ENCODE measurements at regions not wholly inside any gene's neighbourhood (a gene's known extent, or its start where the extent isn't known, plus 50 kb on each side); places are given as distances from the start of the nearest gene placed in this dataset.
"Not testable (repeated sequence)": the region's sequence is repeated elsewhere in the genome, so short reads cannot be mapped to it uniquely, and the experiment has no call there.

DNA sequence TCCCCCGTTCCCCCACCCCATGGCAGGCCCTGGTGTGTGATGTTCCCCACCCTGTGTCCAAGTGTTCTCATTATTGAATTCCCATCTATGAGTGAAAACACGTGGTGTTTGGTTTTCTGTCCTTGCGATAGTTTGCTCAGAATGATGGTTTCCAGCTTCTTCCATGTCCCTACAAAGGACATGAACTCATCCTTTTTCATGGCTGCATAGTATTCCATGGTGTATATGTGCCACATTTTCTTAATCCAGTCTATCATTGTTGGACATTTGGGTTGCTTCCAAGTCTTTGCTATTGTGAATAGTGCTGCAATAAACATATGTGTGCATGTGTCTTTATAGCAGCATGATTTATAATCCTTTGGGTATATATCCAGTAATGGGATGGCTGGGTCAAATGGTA lies 135.0 kb upstream of the CCND2 start:
- TF ChIP-seq, protein P1, sequence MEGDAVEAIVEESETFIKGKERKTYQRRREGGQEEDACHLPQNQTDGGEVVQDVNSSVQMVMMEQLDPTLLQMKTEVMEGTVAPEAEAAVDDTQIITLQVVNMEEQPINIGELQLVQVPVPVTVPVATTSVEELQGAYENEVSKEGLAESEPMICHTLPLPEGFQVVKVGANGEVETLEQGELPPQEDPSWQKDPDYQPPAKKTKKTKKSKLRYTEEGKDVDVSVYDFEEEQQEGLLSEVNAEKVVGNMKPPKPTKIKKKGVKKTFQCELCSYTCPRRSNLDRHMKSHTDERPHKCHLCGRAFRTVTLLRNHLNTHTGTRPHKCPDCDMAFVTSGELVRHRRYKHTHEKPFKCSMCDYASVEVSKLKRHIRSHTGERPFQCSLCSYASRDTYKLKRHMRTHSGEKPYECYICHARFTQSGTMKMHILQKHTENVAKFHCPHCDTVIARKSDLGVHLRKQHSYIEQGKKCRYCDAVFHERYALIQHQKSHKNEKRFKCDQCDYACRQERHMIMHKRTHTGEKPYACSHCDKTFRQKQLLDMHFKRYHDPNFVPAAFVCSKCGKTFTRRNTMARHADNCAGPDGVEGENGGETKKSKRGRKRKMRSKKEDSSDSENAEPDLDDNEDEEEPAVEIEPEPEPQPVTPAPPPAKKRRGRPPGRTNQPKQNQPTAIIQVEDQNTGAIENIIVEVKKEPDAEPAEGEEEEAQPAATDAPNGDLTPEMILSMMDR (IDR thresholded peaks at IDR 0.05; ENCODE audit: insufficient read depth, low read length, poor library complexity, severe bottlenecking), result not testable (repeated sequence)
- not testable (repeated sequence) for TF ChIP-seq EZH2phosphoT487 (conservative IDR thresholded peaks at IDR 0.05; ENCODE audit: low read length)

All from SU-DHL-6 (cell line).